ENCODE measurements at regions not wholly inside any gene's neighbourhood (a gene's known extent, or its start where the extent isn't known, plus 50 kb on each side); places are given as distances from the start of the nearest gene placed in this dataset.

- Mint-ChIP-seq H3K36me3 (no peaks in the 10 kb centered on the region), H3K27me3 (ENCODE audit: low read depth in 3 of 3) (no peaks in the 10 kb centered on the region), H3K4me3 (no peak overlapping the region), H3K4me1 (peaks cover 7% of the 10 kb centered on the region), H3K9me3 (peaks cover 4 to 16% (median 9%) of the 10 kb centered on the region in 7 donors), H3K27ac (no peak overlapping the region)
- TF ChIP-seq CTCF (IDR thresholded peaks at IDR 0.05), result no peak
- Histone ChIP-seq H3K27me3 (ENCODE audit: control insufficient read depth in 2 of 2, insufficient read depth in 2 of 2, low read length in 2 of 2) (no peaks in the 10 kb centered on the region), H4K20me1 (ENCODE audit: insufficient read depth, low read length) (no peaks in the 10 kb centered on the region), H3K4me2 (replicated peaks; ENCODE audit: extremely low read depth, low read length, poor library complexity, severe bottlenecking) (no peak overlapping the region), H3K79me2 (ENCODE audit: insufficient read depth, low read length) (no peaks in the 10 kb centered on the region), H3K9ac (ENCODE audit: insufficient read depth, low read length, poor library complexity, severe bottlenecking) (no peak overlapping the region), H3K4me1 (ENCODE audit: control insufficient read depth in 1 of 2, insufficient read depth in 2 of 2, low read length in 2 of 2) (no peaks in the 10 kb centered on the region), H3K36me3 (replicated peaks in 1 of 2; ENCODE audit: control insufficient read depth in 1 of 2, insufficient read depth in 2 of 2, low read length in 2 of 2) (no peaks in the 10 kb centered on the region), H3K4me3 (replicated peaks in 1 of 3; ENCODE audit: low read depth in 2 of 3, low read length in 3 of 3) (no peak overlapping the region), H2AFZ (ENCODE audit: insufficient read depth, low read depth, low read length, poor library complexity, severe bottlenecking) (no peak overlapping the region), H3K27ac (ENCODE audit: low read depth in 1 of 2, low read length in 2 of 2) (no peak overlapping the region), H3K9me3 (replicated peaks in 1 of 2; ENCODE audit: control insufficient read depth in 1 of 2, insufficient read depth in 1 of 2, low read length in 2 of 2) (peaks cover 0 to 6% of the 10 kb centered on the region in 2 donors)
- intact Hi-C loops (cut with micrococcal nuclease), result no loop called here
- DNase-seq, result no peak
- no CpG with 5 or more reads among the region's 3 CpGs for WGBS (ENCODE audit: insufficient coverage)
Measured at GRCh38 chr2:62654876-62655359, 50.6 kb upstream of the EHBP1 start.

- no CpG with 5 or more reads among the region's 3 CpGs for WGBS (ENCODE audit: insufficient coverage)
- Mint-ChIP-seq H3K27me3 (ENCODE audit: low read depth in 3 of 3) (no peaks in the 10 kb centered on the region), H3K4me3 (no peak overlapping the region), H3K9me3 (peaks cover 6 to 16% (median 11%) of the 10 kb centered on the region in 7 donors), H3K27ac (no peak overlapping the region), H3K36me3 (no peaks in the 10 kb centered on the region), H3K4me1 (peaks cover 7% of the 10 kb centered on the region)
- Histone ChIP-seq H3K9ac (ENCODE audit: insufficient read depth, low read length, poor library complexity, severe bottlenecking) (no peak overlapping the region), H3K4me1 (ENCODE audit: control insufficient read depth in 1 of 2, insufficient read depth in 2 of 2, low read length in 2 of 2) (no peaks in the 10 kb centered on the region), H3K9me3 (replicated peaks in 1 of 2; ENCODE audit: control insufficient read depth in 1 of 2, insufficient read depth in 1 of 2, low read length in 2 of 2) (peaks cover 0 to 6% of the 10 kb centered on the region in 2 donors), H3K36me3 (replicated peaks in 1 of 2; ENCODE audit: control insufficient read depth in 1 of 2, insufficient read depth in 2 of 2, low read length in 2 of 2) (no peaks in the 10 kb centered on the region), H2AFZ (ENCODE audit: insufficient read depth, low read depth, low read length, poor library complexity, severe bottlenecking) (no peak overlapping the region), H3K4me3 (replicated peaks in 1 of 3; ENCODE audit: low read depth in 2 of 3, low read length in 3 of 3) (no peak overlapping the region), H3K27me3 (ENCODE audit: control insufficient read depth in 2 of 2, insufficient read depth in 2 of 2, low read length in 2 of 2) (no peaks in the 10 kb centered on the region), H3K79me2 (ENCODE audit: insufficient read depth, low read length) (no peaks in the 10 kb centered on the region), H3K4me2 (replicated peaks; ENCODE audit: extremely low read depth, low read length, poor library complexity, severe bottlenecking) (no peak overlapping the region), H4K20me1 (ENCODE audit: insufficient read depth, low read length) (no peaks in the 10 kb centered on the region), H3K27ac (ENCODE audit: low read depth in 1 of 2, low read length in 2 of 2) (no peak overlapping the region)
- no peak for TF ChIP-seq CTCF (IDR thresholded peaks at IDR 0.05)
- no peak for DNase-seq
- intact Hi-C loops (cut with micrococcal nuclease), result no loop called here
Measured at GRCh38 chr2:62654423-62654791, 51.1 kb upstream of the EHBP1 start.

Data from CD14-positive monocyte (primary cell).